GM06990 (cell line): ENCODE measurements at regions not wholly inside any gene's neighbourhood (a gene's known extent, or its start where the extent isn't known, plus 50 kb on each side); places are given as distances from the start of the nearest gene placed in this dataset.

Experiments
- DNase-seq: peaks from one replicate; pipeline ENCODE4 v3.0.0-alpha.2; 2011; ENCODE audit not compliant: insufficient read length; ENCODE audit errors: extremely low read depth
- H3K27me3 ChIP-seq: replicated peaks from 2 replicates; pipeline ENCODE4 v1.6.0; 2011; ENCODE audit warnings: low read length; ENCODE audit not compliant: control insufficient read depth, insufficient read depth
- H3K36me3 ChIP-seq: 2 replicates; pipeline ENCODE4 v1.5.1; 2011; ENCODE audit warnings: low read length; ENCODE audit not compliant: control insufficient read depth, insufficient read depth
- H3K4me3 ChIP-seq: replicated peaks from 2 replicates; pipeline ENCODE4 v1.5.1; 2011; ENCODE audit warnings: low read depth, mild to moderate bottlenecking, control low read depth, low read length
- CTCF ChIP-seq: IDR thresholded peaks from 2 replicates; pipeline ENCODE4 v1.5.1; 2011; ENCODE audit warnings: low read length, control low read depth, mild to moderate bottlenecking, inconsistent platforms; ENCODE audit not compliant: insufficient read depth, poor library complexity, severe bottlenecking

GRCh38 chr1:82223091-82223490, 422.4 kb downstream of the ADGRL2 start:
- H3K27me3 ChIP-seq = no peaks in the 10 kb centered on the region
- no peaks in the 10 kb centered on the region for H3K36me3 ChIP-seq
- no peak for DNase-seq
- no peak overlapping the region for H3K4me3 ChIP-seq
- no peak for TF ChIP-seq CTCF

DNA sequence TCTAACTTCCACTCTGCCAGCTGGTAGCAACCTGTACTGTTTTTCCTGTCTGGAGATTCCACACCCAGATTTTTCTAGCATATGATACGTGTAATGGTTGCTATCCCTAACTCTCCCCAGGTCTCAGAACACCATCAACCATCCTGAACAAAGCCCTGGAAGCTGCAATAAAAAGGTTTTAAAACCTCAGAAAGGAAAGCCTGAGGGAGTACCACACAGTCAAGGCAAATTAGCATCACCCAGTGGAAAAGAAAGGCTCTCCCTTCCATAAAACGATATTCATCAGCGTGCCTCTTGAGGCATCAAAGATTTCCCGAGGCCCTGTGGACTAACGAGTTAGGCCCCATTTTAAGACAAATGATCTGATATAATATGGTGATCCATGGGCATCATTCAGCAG, 421.0 kb downstream of the ADGRL2 start:
- TF ChIP-seq CTCF = no peak
- no peak overlapping the region for H3K4me3 ChIP-seq
- H3K36me3 ChIP-seq = no peaks in the 10 kb centered on the region
- H3K27me3 ChIP-seq = no peaks in the 10 kb centered on the region
- DNase-seq = no peak

- Histone ChIP-seq H3K4me3 (no peak overlapping the region), H3K36me3 (no peaks in the 10 kb centered on the region), H3K27me3 (no peaks in the 10 kb centered on the region)
- no peak for DNase-seq
- TF ChIP-seq CTCF = no peak
Measured at GRCh38 chr1:82220754-82221153, 420.0 kb downstream of the ADGRL2 start.

DNA sequence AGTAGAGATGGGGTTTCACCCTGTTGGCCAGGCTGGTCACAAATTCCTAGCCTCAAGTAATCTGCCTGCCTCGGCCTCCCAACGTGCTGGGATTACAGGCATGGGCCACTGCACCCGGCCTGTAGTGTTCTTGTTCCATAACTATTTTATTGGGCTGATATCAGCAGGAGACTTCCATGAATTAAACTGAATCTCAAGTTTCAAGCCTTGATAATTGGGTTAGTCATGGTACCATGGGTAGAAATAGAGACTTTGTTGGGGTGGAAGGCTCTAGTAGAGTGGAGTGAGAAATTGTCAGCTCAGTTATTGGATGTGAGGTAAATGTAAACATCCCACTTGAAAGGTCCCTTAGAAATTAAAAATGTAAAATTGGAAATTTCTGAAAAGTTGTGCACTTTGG, 419.1 kb downstream of the ADGRL2 start:
- Histone ChIP-seq H3K36me3 (no peaks in the 10 kb centered on the region), H3K27me3 (no peaks in the 10 kb centered on the region), H3K4me3 (no peak overlapping the region)
- DNase-seq = no peak
- TF ChIP-seq CTCF = no peak

- H3K4me3 ChIP-seq = no peak overlapping the region
- TF ChIP-seq CTCF = no peak
- no peaks in the 10 kb centered on the region for H3K27me3 ChIP-seq
- DNase-seq = no peak
- no peaks in the 10 kb centered on the region for H3K36me3 ChIP-seq
Measured at GRCh38 chr1:82218846-82219245, 418.1 kb downstream of the ADGRL2 start.

DNA sequence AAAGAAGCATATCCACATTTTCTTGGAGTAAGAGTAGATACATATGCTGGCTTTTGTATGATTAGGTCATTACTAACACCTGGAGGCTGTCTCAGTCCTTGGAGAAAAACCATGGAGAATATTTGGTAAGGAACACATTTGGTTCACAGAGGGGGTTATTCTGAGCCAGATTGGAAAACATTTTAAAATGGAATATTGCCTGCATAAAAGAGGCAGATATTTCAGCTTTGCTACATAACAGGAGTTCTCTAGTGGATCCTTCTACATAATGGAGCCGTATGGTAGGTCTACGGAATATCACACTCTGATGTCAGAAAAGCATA, 415.1 kb downstream of the ADGRL2 start:
- no peak for TF ChIP-seq CTCF
- H3K4me3 ChIP-seq = no peak overlapping the region
- no peaks in the 10 kb centered on the region for H3K27me3 ChIP-seq
- no peaks in the 10 kb centered on the region for H3K36me3 ChIP-seq
- no peak for DNase-seq
